SK-N-SH treated with all-trans-retinoic acid at 6 μM for 48 hours (cell line): ENCODE measurements at regions not wholly inside any gene's neighbourhood (a gene's known extent, or its start where the extent isn't known, plus 50 kb on each side); places are given as distances from the start of the nearest gene placed in this dataset.

Source experiments
- ATAC-seq: fragments of 200-7000 bp; cut with Tn5 transposase; 3 replicates; pipeline ENCODE4 v1.9.1; 2020; ENCODE audit warnings: mild to moderate bottlenecking, moderate library complexity
- ARNTL ChIP-seq: fragments of 450-650 bp; formaldehyde crosslinking; IDR thresholded peaks from 2 replicates; pipeline ENCODE4 v1.5.0; 2020; ENCODE audit warnings: low read depth, mild to moderate bottlenecking, moderate library complexity, borderline replicate concordance
- BACH2 ChIP-seq: fragments of 250-450 bp; sonication (Bioruptor Pico); IDR thresholded peaks from 2 replicates; pipeline ENCODE4 v1.9.0; 2021; ENCODE audit warnings: mild to moderate bottlenecking, borderline replicate concordance
- CREB5 ChIP-seq: fragments of 250-450 bp; sonication (Bioruptor Pico); IDR thresholded peaks from 2 replicates; pipeline ENCODE4 v1.5.1; 2020; ENCODE audit warnings: low read depth, mild to moderate bottlenecking, moderate library complexity
- CSDC2 ChIP-seq: fragments of 250-450 bp; sonication (Bioruptor Pico); IDR thresholded peaks from 2 replicates; pipeline ENCODE4 v1.5.0; 2020; ENCODE audit warnings: mild to moderate bottlenecking, moderate library complexity
- CSRNP3 ChIP-seq: fragments of 250-450 bp; sonication (Bioruptor Pico); IDR thresholded peaks from 2 replicates; pipeline ENCODE4 v1.5.1; 2021; ENCODE audit warnings: mild to moderate bottlenecking, moderate library complexity
- GLIS3 ChIP-seq: fragments of 250-450 bp; sonication (Bioruptor Pico); IDR thresholded peaks from 2 replicates; pipeline ENCODE4 v1.5.0; 2020; ENCODE audit warnings: mild to moderate bottlenecking, moderate library complexity
- ISL1 ChIP-seq: fragments of 250-450 bp; sonication (Bioruptor Pico); IDR thresholded peaks from 2 replicates; pipeline ENCODE4 v2.1.2; 2022; ENCODE audit warnings: mild to moderate bottlenecking, moderate library complexity
- OSR1 ChIP-seq: fragments of 250-450 bp; sonication (Bioruptor Pico); IDR thresholded peaks from 2 replicates; pipeline ENCODE4 v1.8.0; 2022; ENCODE audit warnings: moderate library complexity, mild to moderate bottlenecking, inconsistent platforms
- PATZ1 ChIP-seq: fragments of 250-450 bp; sonication (Bioruptor Pico); IDR thresholded peaks from 2 replicates; pipeline ENCODE4 v1.8.0; 2020; ENCODE audit warnings: mild to moderate bottlenecking, moderate library complexity, borderline replicate concordance
- POU6F1 ChIP-seq: fragments of 250-450 bp; sonication (Bioruptor Pico); IDR thresholded peaks from 2 replicates; pipeline ENCODE4 v1.8.0; 2021; ENCODE audit warnings: low read depth, mild to moderate bottlenecking, moderate library complexity, borderline replicate concordance
- PPARA ChIP-seq: fragments of 250-450 bp; sonication (Bioruptor Pico); IDR thresholded peaks from 2 replicates; pipeline ENCODE4 v1.5.0; 2020; ENCODE audit warnings: mild to moderate bottlenecking, borderline replicate concordance
- RARB ChIP-seq: fragments of 250-450 bp; sonication (Bioruptor Pico); IDR thresholded peaks from 2 replicates; pipeline ENCODE4 v1.8.0; 2021; ENCODE audit warnings: mild to moderate bottlenecking, moderate library complexity
- SNAI2 ChIP-seq: fragments of 250-450 bp; sonication (Bioruptor Pico); IDR thresholded peaks from 2 replicates; pipeline ENCODE4 v1.5.0; 2020; ENCODE audit warnings: mild to moderate bottlenecking, moderate library complexity
- TCF4 ChIP-seq: fragments of 250-450 bp; sonication (Bioruptor Pico); IDR thresholded peaks from 2 replicates; pipeline ENCODE4 v1.8.0; 2021; ENCODE audit warnings: mild to moderate bottlenecking, moderate library complexity, borderline replicate concordance
- TOX ChIP-seq: fragments of 250-450 bp; sonication (Bioruptor Pico); IDR thresholded peaks from 2 replicates; pipeline ENCODE4 v1.8.0; 2021; ENCODE audit warnings: mild to moderate bottlenecking, moderate library complexity, borderline replicate concordance
- TSHZ2 ChIP-seq: fragments of 250-450 bp; sonication (Bioruptor Pico); IDR thresholded peaks from 2 replicates; pipeline ENCODE4 v1.5.0; 2020; ENCODE audit warnings: mild to moderate bottlenecking, moderate library complexity
- ZC3H10 ChIP-seq: fragments of 250-450 bp; sonication (Bioruptor Pico); IDR thresholded peaks from 2 replicates; pipeline ENCODE4 v1.5.1; 2021; ENCODE audit warnings: mild to moderate bottlenecking, moderate library complexity
- ZFP30 ChIP-seq: fragments of 450-650 bp; formaldehyde crosslinking; IDR thresholded peaks from 2 replicates; pipeline ENCODE4 v1.5.0; 2022; ENCODE audit warnings: mild to moderate bottlenecking, moderate library complexity
- ZNF70 ChIP-seq: fragments of 450-650 bp; formaldehyde crosslinking; IDR thresholded peaks from 2 replicates; pipeline ENCODE4 v1.5.0; 2020; ENCODE audit warnings: mild to moderate bottlenecking, moderate library complexity
- ZNF8 ChIP-seq: fragments of 450-650 bp; formaldehyde crosslinking; IDR thresholded peaks from 2 replicates; pipeline ENCODE4 v1.5.0; 2020; ENCODE audit warnings: mild to moderate bottlenecking, moderate library complexity

GRCh38 chr9:89815903-89816573 lies 211.2 kb downstream of the GADD45G start:
- no peak for ATAC-seq
- TF ChIP-seq PATZ1 (CRISPR knock-in tag), result no peak
- no peak for TF ChIP-seq ZNF8 (CRISPR knock-in tag)
- no peak for TF ChIP-seq CSRNP3
- TF ChIP-seq POU6F1, result no peak
- TF ChIP-seq GLIS3 (CRISPR knock-in tag), result no peak
- no peak for TF ChIP-seq SNAI2
- TF ChIP-seq ISL1, result no peak
- TF ChIP-seq PPARA (CRISPR knock-in tag), result no peak
- no peak for TF ChIP-seq ZNF70
- no peak for TF ChIP-seq ZFP30 (CRISPR knock-in tag)
- no peak for TF ChIP-seq CREB5 (CRISPR knock-in tag)
- no peak for TF ChIP-seq ARNTL
- TF ChIP-seq TOX (CRISPR knock-in tag), result no peak
- TF ChIP-seq RARB, result no peak
- TF ChIP-seq CSDC2, result no peak
- TF ChIP-seq TSHZ2 (CRISPR knock-in tag), result no peak
- TF ChIP-seq ZC3H10, result no peak
- TF ChIP-seq OSR1 (CRISPR knock-in tag), result no peak

- ATAC-seq, result no peak
Observed at GRCh38 chr9:89817151-89817950, 212.5 kb downstream of the GADD45G start.

More at GRCh38 chr9:89817151-89817950, 212.5 kb downstream of the GADD45G start:
- TF ChIP-seq BACH2 (CRISPR knock-in tag) (no peak), OSR1 (CRISPR knock-in tag) (no peak), CSDC2 (no peak), GLIS3 (CRISPR knock-in tag) (no peak), CREB5 (CRISPR knock-in tag) (no peak), TOX (CRISPR knock-in tag) (no peak), PATZ1 (CRISPR knock-in tag) (no peak), CSRNP3 (no peak), TCF4 (no peak), POU6F1 (no peak)
